Urinary bladder (tissue), 3 donors: ENCODE measurements at regions not wholly inside any gene's neighbourhood (a gene's known extent, or its start where the extent isn't known, plus 50 kb on each side); places are given as distances from the start of the nearest gene placed in this dataset.
A peak's percentile ranks its signal among the peaks of the same experiment; 100 is the strongest.

Source experiments
- DNase-seq: peaks from one replicate; pipeline ENCODE4 v3.0.0-alpha.2; 2015; ENCODE audit errors: extremely low spot score
- H3K27ac ChIP-seq: one replicate; pipeline ENCODE4 v1.5.1; 2013; ENCODE audit warnings: low read depth, mild to moderate bottlenecking, moderate library complexity
- H3K36me3 ChIP-seq: one replicate; pipeline ENCODE4 v1.6.1; 2013; ENCODE audit warnings: mild to moderate bottlenecking, moderate library complexity; ENCODE audit not compliant: insufficient read depth
- H3K4me1 ChIP-seq: one replicate; pipeline ENCODE4 v1.6.1; 2013; ENCODE audit warnings: mild to moderate bottlenecking, moderate library complexity; ENCODE audit not compliant: insufficient read depth
- H3K4me3 ChIP-seq: one replicate; pipeline ENCODE4 v1.5.1; 2013; ENCODE audit warnings: low read depth, low read length
- WGBS: extraction: QIAGEN DNeasy Blood & Tissue Kit; methylation state at CpG from one replicate; pipeline ENCODE4 v1.1.7; 2013; 5-methylcytosine and 5-hydroxymethylcytosine counted together
- donor health status: healthy with polysubstance abuse.
- donor health status: healthy.

GRCh38 chr20:61119273-61119672 is 132.8 kb upstream of the CDH4 start:
- DNase-seq = no peak
- Histone ChIP-seq H3K4me1 (no peaks in the 10 kb centered on the region), H3K27ac (no peak overlapping the region), H3K4me3 (no peak overlapping the region), H3K36me3 (no peaks in the 10 kb centered on the region)
- 60% methylated on average over 10 of the region's 10 CpGs for WGBS

GRCh38 chr20:61119794-61120410 is 132.2 kb upstream of the CDH4 start:
- H3K27ac ChIP-seq = no peak overlapping the region
- no peaks in the 10 kb centered on the region for H3K4me1 ChIP-seq
- no peaks in the 10 kb centered on the region for H3K36me3 ChIP-seq
- no peak overlapping the region for H3K4me3 ChIP-seq
- no peak for DNase-seq
- 46% methylated on average over 12 of the region's 12 CpGs for whole genome bisulfite sequencing

DNA sequence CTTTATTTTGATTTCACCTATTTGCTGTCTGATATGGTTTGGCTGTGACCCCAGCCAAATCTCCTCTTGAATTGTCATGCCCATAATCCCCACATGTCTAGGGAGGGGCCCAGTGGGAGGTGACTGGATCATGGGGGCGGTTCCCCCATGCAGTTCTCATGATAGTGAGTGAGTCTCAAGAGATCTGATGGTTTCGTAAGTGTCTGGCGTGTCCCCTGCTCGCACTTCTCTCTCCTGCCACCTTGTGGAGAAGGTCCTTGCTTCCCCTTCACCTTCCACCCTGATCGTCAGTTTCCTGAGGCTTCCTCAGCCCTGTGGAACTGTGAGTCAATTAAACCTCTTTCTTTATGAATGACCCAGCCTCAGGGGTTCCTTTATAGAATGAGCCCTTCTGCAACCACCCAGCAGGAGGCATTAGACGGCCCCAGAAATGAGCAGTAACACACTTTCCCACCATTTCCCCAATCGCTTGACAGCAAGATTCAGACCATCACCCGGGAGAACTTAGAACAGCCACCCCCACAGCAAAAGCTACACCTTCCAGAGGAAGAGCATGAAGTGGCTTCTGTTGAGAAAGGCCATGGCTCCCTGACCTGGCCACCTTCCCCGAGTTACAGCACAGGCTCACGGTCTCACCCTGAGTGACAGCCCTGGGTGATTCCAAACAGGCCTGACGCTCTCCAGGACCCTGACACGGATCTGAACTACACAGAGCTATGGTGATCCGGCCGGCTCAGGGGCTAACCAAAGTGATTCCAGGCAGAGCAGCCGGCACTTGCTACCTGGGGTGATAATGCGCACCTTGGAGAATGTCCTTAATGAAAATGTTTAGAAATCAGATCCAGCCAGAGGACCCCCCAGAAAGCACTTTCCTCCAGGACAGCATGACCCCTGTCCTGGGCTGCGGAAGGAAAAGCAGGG is 131.2 kb upstream of the CDH4 start:
- H3K36me3 ChIP-seq = no peaks in the 10 kb centered on the region
- H3K4me1 ChIP-seq = no peaks in the 10 kb centered on the region
- peak; percentile 11 for DNase-seq
- 39% methylated on average over 17 of the region's 17 CpGs for WGBS
- H3K4me3 ChIP-seq = no peak overlapping the region
- H3K27ac ChIP-seq = no peak overlapping the region

- Histone ChIP-seq H3K27ac (no peak overlapping the region), H3K4me3 (no peak overlapping the region), H3K36me3 (no peaks in the 10 kb centered on the region), H3K4me1 (no peaks in the 10 kb centered on the region)
- no peak for DNase-seq
- WGBS = 86% methylated on average over 8 of the region's 8 CpGs
These were observed 130.4 kb upstream of the CDH4 start for GRCh38 chr20:61121661-61122060.

GRCh38 chr20:61123286-61123685 is 128.8 kb upstream of the CDH4 start:
- no peaks in the 10 kb centered on the region for H3K36me3 ChIP-seq
- no peak for DNase-seq
- no peak overlapping the region for H3K27ac ChIP-seq
- 88% methylated on average over 7 of the region's 7 CpGs for WGBS
- H3K4me1 ChIP-seq = no peaks in the 10 kb centered on the region
- H3K4me3 ChIP-seq = no peak overlapping the region

GRCh38 chr20:61123751-61124368 is 128.2 kb upstream of the CDH4 start:
- no peak for DNase-seq
- no peak overlapping the region for H3K27ac ChIP-seq
- WGBS = 83% methylated on average over 16 of the region's 16 CpGs
- H3K4me1 ChIP-seq = no peaks in the 10 kb centered on the region
- no peaks in the 10 kb centered on the region for H3K36me3 ChIP-seq
- H3K4me3 ChIP-seq = no peak overlapping the region

GRCh38 chr20:61125076-61125475 is 127.0 kb upstream of the CDH4 start:
- no peak overlapping the region for H3K4me3 ChIP-seq
- H3K36me3 ChIP-seq = no peaks in the 10 kb centered on the region
- 94% methylated on average over 9 of the region's 9 CpGs for WGBS
- no peaks in the 10 kb centered on the region for H3K4me1 ChIP-seq
- DNase-seq = no peak
- H3K27ac ChIP-seq = no peak overlapping the region

DNA sequence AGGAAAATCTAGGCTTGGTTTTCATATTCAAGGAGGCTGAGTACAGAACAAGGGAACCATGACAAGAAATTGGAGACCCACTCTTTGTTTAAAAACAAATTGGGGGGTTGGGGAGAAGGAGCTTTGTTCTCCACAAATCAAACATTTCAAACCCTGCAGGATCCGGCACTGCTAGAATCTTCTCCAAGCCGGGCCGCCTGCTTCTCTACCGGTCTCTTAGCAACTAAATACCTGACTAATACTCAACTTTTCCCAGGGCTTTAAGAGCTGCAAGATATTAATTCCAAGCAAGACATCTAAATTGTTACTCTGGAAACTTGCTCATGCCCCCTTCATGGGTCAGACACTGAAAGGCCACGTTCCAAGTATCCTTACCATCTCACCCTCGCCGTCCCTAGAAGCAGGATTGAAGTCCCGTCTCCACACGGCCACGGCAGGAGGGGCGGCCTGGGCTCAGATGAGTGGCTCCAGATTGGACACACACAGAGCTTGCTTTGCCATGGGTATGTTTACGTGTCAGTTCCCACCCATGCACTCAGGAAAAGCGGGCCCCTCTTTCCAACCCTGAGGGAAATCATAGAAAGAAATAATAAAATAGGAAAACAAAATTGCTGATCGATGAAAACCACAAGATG is 126.4 kb upstream of the CDH4 start:
- DNase-seq = no peak
- Histone ChIP-seq H3K4me1 (no peaks in the 10 kb centered on the region), H3K36me3 (no peaks in the 10 kb centered on the region), H3K27ac (no peak overlapping the region), H3K4me3 (no peak overlapping the region)
- 71% methylated on average over 14 of the region's 14 CpGs for WGBS

- no peaks in the 10 kb centered on the region for H3K4me1 ChIP-seq
- DNase-seq = no peak
- no peak overlapping the region for H3K4me3 ChIP-seq
- 91% methylated on average over 21 of the region's 21 CpGs for WGBS
- no peaks in the 10 kb centered on the region for H3K36me3 ChIP-seq
- no peak overlapping the region for H3K27ac ChIP-seq
These were observed 125.5 kb upstream of the CDH4 start for GRCh38 chr20:61126369-61127195.

DNA sequence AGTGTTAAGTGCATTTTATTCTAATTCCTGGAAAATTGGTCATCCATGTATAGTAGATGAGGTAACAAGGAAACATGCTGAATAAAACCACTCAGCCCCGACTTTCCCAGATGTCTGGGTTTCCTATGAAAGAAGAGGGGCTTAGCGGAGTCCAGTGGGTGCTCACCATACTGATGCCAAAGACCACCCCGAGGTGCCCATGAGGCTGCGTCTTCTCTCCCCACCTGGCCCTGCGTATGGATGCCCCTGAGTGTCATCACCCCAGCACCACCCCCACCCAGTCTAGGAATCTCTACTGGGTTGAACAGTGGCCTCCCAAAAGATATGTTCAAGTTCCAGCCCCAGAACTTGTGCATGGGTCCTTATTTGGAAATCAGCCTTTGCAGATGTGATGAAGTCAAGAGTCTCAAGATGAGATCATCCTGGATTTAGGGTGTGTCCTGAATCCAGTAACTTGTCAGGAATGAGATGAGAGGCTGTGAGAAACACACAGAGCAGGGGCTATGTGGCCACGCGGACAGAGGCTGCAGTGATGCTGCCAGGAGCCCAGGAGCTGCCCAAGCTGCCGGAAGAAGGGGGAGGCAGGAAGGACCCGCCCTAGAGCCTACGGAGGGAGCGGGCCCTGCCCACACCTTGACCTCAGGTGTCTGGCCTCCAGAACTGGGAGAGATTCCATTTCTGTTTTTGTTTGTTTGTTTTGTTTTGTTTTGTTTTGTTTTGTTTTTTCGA is 124.6 kb upstream of the CDH4 start:
- no peak for DNase-seq
- WGBS = 85% methylated on average over 12 of the region's 12 CpGs
- H3K36me3 ChIP-seq = no peaks in the 10 kb centered on the region
- no peaks in the 10 kb centered on the region for H3K4me1 ChIP-seq
- no peak overlapping the region for H3K27ac ChIP-seq
- H3K4me3 ChIP-seq = no peak overlapping the region

DNA sequence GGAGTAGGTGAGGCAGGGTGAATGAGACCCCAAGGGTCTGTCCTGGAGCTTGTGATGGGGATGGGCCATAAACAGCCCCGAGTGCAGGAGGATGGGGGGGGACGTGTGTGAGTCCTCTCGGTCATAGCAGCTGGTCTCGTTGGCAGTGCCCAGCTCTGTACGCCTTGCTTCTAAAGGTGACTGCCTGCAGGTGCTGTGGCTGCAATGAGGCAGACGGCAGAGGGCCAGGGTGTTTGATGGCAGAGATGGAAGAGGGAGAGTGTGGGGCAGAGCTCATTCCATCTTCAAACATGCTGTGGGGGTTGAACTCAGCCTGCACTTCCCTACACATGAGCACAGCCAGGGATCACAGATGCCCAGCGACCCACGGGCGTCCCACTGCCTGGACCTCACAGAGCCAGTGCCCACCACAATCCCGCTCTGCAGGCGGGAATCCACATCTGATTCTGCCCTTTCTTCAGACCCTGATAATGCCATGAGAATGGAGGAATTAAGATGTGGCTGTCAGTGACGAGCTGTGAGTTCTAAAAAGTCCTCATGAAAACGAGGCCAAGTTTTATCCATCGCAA is 123.3 kb upstream of the CDH4 start:
- no peak for DNase-seq
- no peaks in the 10 kb centered on the region for H3K36me3 ChIP-seq
- H3K27ac ChIP-seq = no peak overlapping the region
- WGBS = 65% methylated on average over 14 of the region's 14 CpGs
- no peak overlapping the region for H3K4me3 ChIP-seq
- no peaks in the 10 kb centered on the region for H3K4me1 ChIP-seq

GRCh38 chr20:61129311-61129710 is 122.8 kb upstream of the CDH4 start:
- H3K4me3 ChIP-seq = no peak overlapping the region
- no peaks in the 10 kb centered on the region for H3K4me1 ChIP-seq
- no peak for DNase-seq
- H3K36me3 ChIP-seq = no peaks in the 10 kb centered on the region
- 32% methylated on average over 12 of the region's 12 CpGs for WGBS
- H3K27ac ChIP-seq = no peak overlapping the region
